Esophagus muscularis mucosa (tissue), 4 donors: ENCODE measurements at regions not wholly inside any gene's neighbourhood (a gene's known extent, or its start where the extent isn't known, plus 50 kb on each side); places are given as distances from the start of the nearest gene placed in this dataset.

ENCODE experiments used
- DNase-seq: peaks from one replicate; pipeline ENCODE4 v3.0.0-alpha.2; 2017; ENCODE audit errors: extremely low spot score
- H3K27ac ChIP-seq, 4 donors: fragments of 200-600 bp; sonication (generic); replicated peaks in 1 of 4; 1 replicate in 3 of 4; 2 replicates in 1 of 4; pipeline ENCODE4 v1.5.1; 2016 to 2019; ENCODE audit warnings: mild to moderate bottlenecking in 1 of 4
- H3K27me3 ChIP-seq, 4 donors: fragments of 200-600 bp; sonication (generic); one replicate each; pipeline versions ENCODE4 v1.5.1 to v1.6.0; 2016 to 2019
- H3K36me3 ChIP-seq, 4 donors: fragments of 200-600 bp; sonication (generic); one replicate each; pipeline ENCODE4 v1.5.1; 2016 to 2019
- H3K4me1 ChIP-seq, 4 donors: fragments of 200-600 bp; sonication (generic); one replicate each; pipeline ENCODE4 v1.5.1; 2016 to 2019
- H3K4me3 ChIP-seq, 4 donors: fragments of 200-600 bp; sonication (generic); 1 replicate in 2 of 4; 2 replicates in 2 of 4; pipeline ENCODE4 v1.5.1; 2016 to 2019; ENCODE audit warnings: mild to moderate bottlenecking in 4 of 4, moderate library complexity in 1 of 4
- H3K9me3 ChIP-seq, 4 donors: fragments of 200-600 bp; sonication (generic); 1 replicate in 3 of 4; 2 replicates in 1 of 4; pipeline ENCODE4 v1.5.1; 2016 to 2019
- EP300 ChIP-seq: sonication (generic); formaldehyde crosslinking; IDR thresholded peaks from one replicate; pipeline ENCODE4 v1.6.1; 2017; ENCODE audit warnings: antibody characterized with exemption
- POLR2A ChIP-seq: fragments of 450-650 bp; IDR thresholded peaks from one replicate; pipeline ENCODE4 v1.6.1; 2017; ENCODE audit warnings: antibody characterized with exemption, moderate library complexity, mild to moderate bottlenecking, low read depth
- POLR2AphosphoS5 ChIP-seq, 2 donors: sonication (generic); formaldehyde crosslinking; IDR thresholded peaks; one replicate each; pipeline ENCODE4 v1.6.1; 2017; ENCODE audit warnings: antibody characterized with exemption in 2 of 2
- WGBS: methylation state at CpG from one replicate; pipeline ENCODE4 v1.1.5; 2018; 5-methylcytosine and 5-hydroxymethylcytosine counted together
- intact Hi-C: fragments of 100-400 bp; cut with DNase I; formaldehyde crosslinking; loops from one replicate; pipeline ENCODE4 v1.15.1; 2023
- TF ChIP-seq, protein P1 (sequence below), 3 experiments: fragments of 200-600 bp in 2 of 3; fragments of 450-650 bp in 1 of 3; sonication (generic) in 2 of 3; IDR thresholded peaks; one replicate each; pipeline ENCODE4 v1.5.1; 2017 to 2019; ENCODE audit warnings: antibody characterized with exemption in 3 of 3, mild to moderate bottlenecking in 2 of 3, moderate library complexity in 1 of 3

- H3K27ac ChIP-seq: peak overlapping the region in 3 of 4 donors; percentile 71 to 83 (median 76)
- H3K36me3 ChIP-seq: no peaks in the 10 kb centered on the region
- H3K27me3 ChIP-seq: no peaks in the 10 kb centered on the region
- intact Hi-C loops: loop anchor here (5.0 kb wide), 1 partner anchor 717 kb away; no protein-coding TSS in a partner anchor
- H3K9me3 ChIP-seq: no peaks in the 10 kb centered on the region
- 95% methylated on average over 2 of the region's 2 CpGs for WGBS
- H3K4me3 ChIP-seq: no peak overlapping the region
- no peak for TF ChIP-seq EP300
- no peak for TF ChIP-seq POLR2AphosphoS5 (IDR thresholded peaks at IDR 0.05)
- TF ChIP-seq, protein P1, sequence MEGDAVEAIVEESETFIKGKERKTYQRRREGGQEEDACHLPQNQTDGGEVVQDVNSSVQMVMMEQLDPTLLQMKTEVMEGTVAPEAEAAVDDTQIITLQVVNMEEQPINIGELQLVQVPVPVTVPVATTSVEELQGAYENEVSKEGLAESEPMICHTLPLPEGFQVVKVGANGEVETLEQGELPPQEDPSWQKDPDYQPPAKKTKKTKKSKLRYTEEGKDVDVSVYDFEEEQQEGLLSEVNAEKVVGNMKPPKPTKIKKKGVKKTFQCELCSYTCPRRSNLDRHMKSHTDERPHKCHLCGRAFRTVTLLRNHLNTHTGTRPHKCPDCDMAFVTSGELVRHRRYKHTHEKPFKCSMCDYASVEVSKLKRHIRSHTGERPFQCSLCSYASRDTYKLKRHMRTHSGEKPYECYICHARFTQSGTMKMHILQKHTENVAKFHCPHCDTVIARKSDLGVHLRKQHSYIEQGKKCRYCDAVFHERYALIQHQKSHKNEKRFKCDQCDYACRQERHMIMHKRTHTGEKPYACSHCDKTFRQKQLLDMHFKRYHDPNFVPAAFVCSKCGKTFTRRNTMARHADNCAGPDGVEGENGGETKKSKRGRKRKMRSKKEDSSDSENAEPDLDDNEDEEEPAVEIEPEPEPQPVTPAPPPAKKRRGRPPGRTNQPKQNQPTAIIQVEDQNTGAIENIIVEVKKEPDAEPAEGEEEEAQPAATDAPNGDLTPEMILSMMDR (IDR thresholded peaks at IDR 0.05): no peak
- no peak for TF ChIP-seq POLR2A
- peaks cover 12 to 33% (median 30%) of the 10 kb centered on the region in 4 donors for H3K4me1 ChIP-seq
- no peak for DNase-seq
Measured at GRCh38 chr21:27569091-27569490, 602.2 kb upstream of the ADAMTS5 start.

DNA sequence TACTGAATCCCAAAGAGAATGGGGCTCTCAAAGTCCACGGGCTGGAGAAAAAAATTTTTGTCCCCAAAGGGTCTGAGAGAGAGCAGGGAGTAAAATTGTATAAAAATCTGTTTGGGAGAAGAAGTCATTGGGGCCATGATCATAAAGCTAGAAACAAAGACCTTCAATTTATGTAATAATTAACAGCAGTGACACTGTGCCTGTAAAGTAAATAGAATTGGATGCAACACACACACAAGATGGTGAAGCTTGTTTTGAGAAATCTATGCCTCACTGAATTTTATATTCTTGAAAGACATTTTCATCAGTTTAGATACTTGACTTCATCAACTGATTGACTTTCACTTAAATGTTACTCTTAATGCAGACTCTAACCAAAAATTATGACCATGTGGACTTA lies 600.5 kb upstream of the ADAMTS5 start:
- no peak for DNase-seq
- WGBS: 100% methylated on average over 1 of the region's 1 CpG
- no peak overlapping the region for H3K4me3 ChIP-seq
- no peak for TF ChIP-seq POLR2AphosphoS5 (IDR thresholded peaks at IDR 0.05)
- no peak for TF ChIP-seq POLR2A
- no peak for TF ChIP-seq EP300
- TF ChIP-seq, protein P1 (IDR thresholded peaks at IDR 0.05): no peak
- intact Hi-C loops: loop anchor here (5.0 kb wide), 1 partner anchor 715 kb away; no protein-coding TSS in a partner anchor
- H3K27ac ChIP-seq: no peak overlapping the region
- H3K27me3 ChIP-seq: no peaks in the 10 kb centered on the region
- no peaks in the 10 kb centered on the region for H3K9me3 ChIP-seq
- no peaks in the 10 kb centered on the region for H3K36me3 ChIP-seq
- peaks cover 12 to 33% (median 30%) of the 10 kb centered on the region in 4 donors for H3K4me1 ChIP-seq

GRCh38 chr21:27566521-27566920 lies 599.6 kb upstream of the ADAMTS5 start:
- Histone ChIP-seq H3K4me1 (peaks cover 10 to 33% (median 30%) of the 10 kb centered on the region in 4 donors), H3K9me3 (no peaks in the 10 kb centered on the region), H3K36me3 (no peaks in the 10 kb centered on the region), H3K27ac (no peak overlapping the region), H3K27me3 (no peaks in the 10 kb centered on the region), H3K4me3 (no peak overlapping the region)
- intact Hi-C loops: loop anchor here (5.0 kb wide), 1 partner anchor 714 kb away; no protein-coding TSS in a partner anchor
- 84% methylated on average over 6 of the region's 6 CpGs for WGBS
- DNase-seq: no peak
- TF ChIP-seq POLR2AphosphoS5 (IDR thresholded peaks at IDR 0.05): no peak
- TF ChIP-seq EP300: no peak
- TF ChIP-seq, protein P1 (IDR thresholded peaks at IDR 0.05): no peak
- no peak for TF ChIP-seq POLR2A

- Histone ChIP-seq H3K27me3 (no peaks in the 10 kb centered on the region), H3K4me1 (peaks cover 6 to 25% (median 22%) of the 10 kb centered on the region in 4 donors), H3K4me3 (no peak overlapping the region), H3K36me3 (no peaks in the 10 kb centered on the region), H3K9me3 (no peaks in the 10 kb centered on the region), H3K27ac (no peak overlapping the region)
- intact Hi-C loops: loop anchor here (5.0 kb wide), 1 partner anchor 713 kb away; no protein-coding TSS in a partner anchor
- 100% methylated on average over 1 of the region's 1 CpG for WGBS
- no peak for TF ChIP-seq EP300
- TF ChIP-seq POLR2AphosphoS5 (IDR thresholded peaks at IDR 0.05): no peak
- TF ChIP-seq, protein P1 (IDR thresholded peaks at IDR 0.05): no peak
- no peak for TF ChIP-seq POLR2A
- no peak for DNase-seq
Measured at GRCh38 chr21:27565364-27565763, 598.5 kb upstream of the ADAMTS5 start.
